H1 (cell line): ENCODE measurements at regions not wholly inside any gene's neighbourhood (a gene's known extent, or its start where the extent isn't known, plus 50 kb on each side); places are given as distances from the start of the nearest gene placed in this dataset.

Experiments
- CHD1 ChIP-seq: IDR thresholded peaks from 2 replicates; pipeline ENCODE4 v1.6.1; 2012; ENCODE audit warnings: low read depth, low read length, improper control_type of control experiment
- KDM1A ChIP-seq: fragments of 200-600, 300-600 bp; sonication (generic); IDR thresholded peaks from 2 replicates; pipeline ENCODE4 v1.7.1; 2016; ENCODE audit warnings: mild to moderate bottlenecking, low read length, borderline replicate concordance
- TBP ChIP-seq: IDR thresholded peaks from 2 replicates; pipeline ENCODE4 v1.6.1; 2011; ENCODE audit warnings: low read depth, low read length, improper control_type of control experiment

- TF ChIP-seq CHD1 (no peak), TBP (no peak), KDM1A (no peak)
Measured at GRCh38 chr9:16069671-16070454, 517.0 kb downstream of the CCDC171 start (continued).
